HG03139 (cell line): ENCODE measurements at regions not wholly inside any gene's neighbourhood (a gene's known extent, or its start where the extent isn't known, plus 50 kb on each side); places are given as distances from the start of the nearest gene placed in this dataset.

ENCODE experiments used
- ATAC-seq: cut with Tn5 transposase; IDR thresholded peaks from one replicate; pipeline ENCODE4 v1.9.1; 2021; ENCODE audit not compliant: unreplicated experiment

- no peak for ATAC-seq
These were observed 187.6 kb upstream of the CST7 start for GRCh38 chr20:24761220-24762065.

- ATAC-seq, result no peak
These were observed 186.7 kb upstream of the CST7 start for GRCh38 chr20:24762371-24762770.

GRCh38 chr20:24762791-24763350, 186.2 kb upstream of the CST7 start:
- no peak for ATAC-seq

GRCh38 chr20:24763386-24764026, 185.6 kb upstream of the CST7 start:
- ATAC-seq, result no peak

- no peak for ATAC-seq
These were observed 184.9 kb upstream of the CST7 start for GRCh38 chr20:24764027-24764793.

- no peak for ATAC-seq
These were observed 184.3 kb upstream of the CST7 start for GRCh38 chr20:24764794-24765202.

- no peak for ATAC-seq
These were observed 183.5 kb upstream of the CST7 start for GRCh38 chr20:24765316-24766142.

GRCh38 chr20:24766143-24766527, 182.9 kb upstream of the CST7 start:
- no peak for ATAC-seq

GRCh38 chr20:24766826-24767622, 182.0 kb upstream of the CST7 start:
- no peak for ATAC-seq

GRCh38 chr20:24767623-24768100, 181.4 kb upstream of the CST7 start:
- ATAC-seq, result no peak

GRCh38 chr20:24768201-24768636, 180.8 kb upstream of the CST7 start:
- ATAC-seq, result no peak

- ATAC-seq, result no peak
These were observed 180.1 kb upstream of the CST7 start for GRCh38 chr20:24768713-24769601.

- ATAC-seq, result no peak
These were observed 179.0 kb upstream of the CST7 start for GRCh38 chr20:24769878-24770627.

- ATAC-seq, result no peak
These were observed 178.2 kb upstream of the CST7 start for GRCh38 chr20:24770628-24771541.

GRCh38 chr20:24771542-24772061, 177.5 kb upstream of the CST7 start:
- no peak for ATAC-seq

- ATAC-seq, result no peak
These were observed 176.4 kb upstream of the CST7 start for GRCh38 chr20:24772667-24773066.

- ATAC-seq, result no peak
These were observed 175.9 kb upstream of the CST7 start for GRCh38 chr20:24773168-24773567.
